ENCODE measurements at regions not wholly inside any gene's neighbourhood (a gene's known extent, or its start where the extent isn't known, plus 50 kb on each side); places are given as distances from the start of the nearest gene placed in this dataset.
"Not testable (repeated sequence)": the region's sequence is repeated elsewhere in the genome, so short reads cannot be mapped to it uniquely, and the experiment has no call there.

- no peak for DNase-seq (ENCODE audit: low read depth, low spot score)
These were observed 129.5 kb upstream of the PZP start for GRCh38 chr12:9337656-9338055.

DNA sequence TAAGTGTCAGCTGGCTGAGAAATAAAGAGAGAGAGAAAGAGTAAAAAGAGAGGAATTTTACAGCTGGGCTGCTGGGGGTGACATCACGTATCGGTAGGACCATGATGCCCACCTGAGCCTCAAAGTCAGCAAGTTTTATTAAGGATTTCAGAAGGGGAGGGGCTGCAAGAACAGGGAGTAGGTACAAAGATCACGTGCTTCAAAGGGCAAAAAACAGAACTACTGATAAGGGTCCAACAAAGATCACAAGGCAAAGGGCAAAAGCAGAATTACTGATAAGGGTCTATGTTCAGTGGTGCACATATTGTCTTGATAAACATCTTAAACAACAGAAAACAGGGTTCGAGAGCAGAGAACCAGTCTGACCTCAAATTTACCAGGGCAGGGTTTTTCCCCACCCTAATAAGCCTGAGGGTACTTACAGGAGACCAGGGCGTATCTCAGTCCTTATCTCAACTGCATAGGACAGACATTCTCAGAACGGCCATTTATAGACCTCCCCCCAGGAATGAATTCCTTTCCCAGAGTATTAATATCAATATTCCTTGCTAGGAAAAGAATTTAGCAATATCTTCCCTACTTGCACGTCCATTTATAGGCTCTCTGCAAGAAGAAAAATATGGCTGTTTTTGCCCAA lies 128.3 kb upstream of the PZP start:
- DNase-seq (ENCODE audit: low read depth, low spot score), result not testable (repeated sequence)

DNA sequence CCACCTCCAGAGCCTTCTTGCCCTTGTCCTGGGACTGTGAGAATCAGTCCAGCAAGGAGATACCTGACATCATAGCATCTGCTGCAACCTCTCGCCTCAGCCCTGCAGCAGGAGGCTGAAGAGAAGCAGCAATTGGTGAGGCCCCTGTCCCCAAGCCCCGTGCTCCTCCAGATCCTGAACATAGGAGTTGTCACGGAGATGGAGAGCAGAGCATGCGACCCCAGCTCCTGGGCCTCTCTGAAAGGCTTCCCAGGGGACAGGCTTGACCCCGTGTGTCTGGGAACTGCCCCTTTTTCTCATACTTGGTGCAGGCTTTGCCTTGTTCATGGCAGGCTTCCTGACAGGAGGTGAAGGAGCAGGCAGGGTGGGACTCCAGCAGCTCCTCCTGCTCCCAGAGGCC lies 127.7 kb upstream of the PZP start:
- no peak for DNase-seq (ENCODE audit: low read depth, low spot score)

GRCh38 chr12:9334964-9335363 lies 126.8 kb upstream of the PZP start:
- DNase-seq (ENCODE audit: low read depth, low spot score), result no peak

DNA sequence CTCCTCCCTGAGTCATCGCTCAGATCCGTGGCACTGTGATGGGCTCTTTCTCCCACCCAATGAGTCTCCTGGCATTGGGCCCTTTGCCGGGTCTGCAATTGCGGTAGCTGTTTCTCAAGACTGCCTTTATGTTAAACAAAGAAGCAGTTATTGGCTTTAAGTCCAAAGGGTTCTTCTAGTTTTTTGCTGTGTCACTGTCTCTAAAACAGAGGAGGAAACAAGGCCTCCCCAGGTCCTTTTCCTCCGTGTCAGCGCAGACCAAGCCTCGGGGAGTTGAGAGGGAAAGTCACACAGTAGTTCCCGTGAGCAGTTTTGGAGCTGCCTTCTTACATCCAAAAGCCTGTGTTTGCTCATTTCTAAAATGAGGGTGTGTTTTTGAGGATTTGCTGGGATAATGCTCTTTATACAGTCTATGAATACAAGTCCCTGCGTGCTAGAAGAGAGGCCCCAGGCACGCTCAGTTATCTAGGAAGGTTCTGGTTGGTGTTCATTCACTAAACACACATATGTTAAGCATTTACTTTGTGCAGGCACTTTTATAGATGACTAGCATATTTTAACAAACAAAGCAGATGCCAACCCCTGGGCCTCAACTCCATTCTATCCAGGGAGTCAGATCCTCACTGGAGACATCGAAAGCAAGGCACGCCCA lies 126.0 kb upstream of the PZP start:
- DNase-seq (ENCODE audit: low read depth, low spot score), result no peak

GRCh38 chr12:9333161-9333560 lies 125.0 kb upstream of the PZP start:
- DNase-seq (ENCODE audit: low read depth, low spot score), result no peak

DNA sequence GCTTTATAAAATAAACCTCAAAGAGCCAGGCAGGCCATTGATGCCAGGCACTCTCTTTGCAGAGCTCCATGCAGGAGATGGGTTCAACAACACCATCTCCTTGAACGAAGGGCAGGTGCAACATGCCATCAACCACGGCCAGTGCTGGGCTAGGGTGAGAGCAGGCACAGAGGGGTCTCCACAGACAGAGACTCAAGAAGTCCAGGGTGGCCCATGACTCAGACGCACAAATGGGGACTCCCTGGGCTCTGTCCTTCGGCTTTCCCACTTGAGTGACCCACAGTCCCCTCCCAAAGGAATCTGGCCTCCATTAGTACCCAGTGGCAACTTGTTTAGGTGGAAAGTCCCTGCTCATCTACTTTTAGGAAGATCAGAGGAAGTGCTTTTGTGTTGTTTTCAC lies 124.4 kb upstream of the PZP start:
- no peak for DNase-seq (ENCODE audit: low read depth, low spot score)

DNA sequence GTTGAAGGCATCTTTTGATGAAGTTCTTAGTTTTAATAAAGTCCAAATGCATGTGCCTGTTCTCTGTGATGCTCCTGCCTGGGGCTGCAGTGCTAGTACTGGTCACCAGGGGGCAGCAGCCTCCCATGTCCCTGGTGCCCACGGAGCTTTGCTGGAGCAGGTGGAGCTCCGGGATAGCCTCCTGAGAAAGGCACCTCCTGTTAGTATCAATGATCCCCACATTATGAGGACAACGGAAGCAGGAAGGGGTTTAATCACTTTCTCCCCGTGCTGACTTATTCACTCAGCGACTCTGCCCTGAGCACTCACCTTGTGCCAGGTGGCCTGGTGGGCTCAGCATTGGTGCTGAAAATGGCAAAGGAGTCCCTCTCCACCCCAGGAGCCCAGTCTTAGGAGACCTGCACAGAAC lies 123.0 kb upstream of the PZP start:
- DNase-seq (ENCODE audit: low read depth, low spot score), result peak; percentile 23

- DNase-seq (ENCODE audit: low read depth, low spot score), result no peak
These were observed 120.8 kb upstream of the PZP start for GRCh38 chr12:9329019-9329418.

DNA sequence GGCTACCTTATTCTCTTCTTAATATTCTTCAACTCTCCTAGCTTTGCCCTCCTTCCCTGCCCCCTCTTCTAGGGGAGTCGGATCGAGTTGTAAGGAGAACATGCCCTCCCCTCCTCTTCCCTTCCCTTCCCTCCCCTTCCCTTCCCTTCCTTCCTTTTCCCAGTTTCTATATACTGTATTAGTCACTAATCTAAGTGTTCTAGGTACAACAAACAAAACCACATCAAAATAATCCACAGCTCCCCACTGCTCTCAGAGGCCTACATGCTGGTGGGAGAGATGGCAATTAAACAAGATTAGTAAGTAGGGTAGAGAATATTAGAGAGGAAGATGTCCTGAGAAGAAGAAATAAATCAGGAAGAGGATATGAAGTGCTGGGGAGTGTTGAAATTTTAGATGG lies 119.9 kb upstream of the PZP start:
- DNase-seq (ENCODE audit: low read depth, low spot score), result no peak

GRCh38 chr12:9327320-9327719 lies 119.1 kb upstream of the PZP start:
- DNase-seq (ENCODE audit: low read depth, low spot score), result no peak

DNA sequence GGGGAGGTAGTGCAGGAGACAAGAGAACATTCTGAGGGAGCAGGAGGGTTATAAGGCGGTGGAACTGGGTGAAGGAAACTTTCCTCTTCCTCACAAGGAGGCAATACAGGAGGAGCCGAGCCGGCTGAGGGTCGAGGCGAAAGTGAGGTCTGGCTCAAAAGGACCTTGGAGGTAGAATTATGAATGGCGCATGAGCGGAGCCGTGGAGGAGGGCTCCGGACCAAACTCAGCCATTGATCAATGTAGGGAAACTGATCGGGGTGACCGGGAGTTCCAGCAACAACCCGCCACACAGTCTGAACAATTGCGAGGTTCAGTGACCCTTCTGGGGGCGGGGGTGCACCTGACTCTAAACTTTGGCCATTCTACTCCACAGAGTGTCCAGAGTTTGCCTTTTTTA lies 118.7 kb upstream of the PZP start:
- DNase-seq (ENCODE audit: low read depth, low spot score), result not testable (repeated sequence)

DNA sequence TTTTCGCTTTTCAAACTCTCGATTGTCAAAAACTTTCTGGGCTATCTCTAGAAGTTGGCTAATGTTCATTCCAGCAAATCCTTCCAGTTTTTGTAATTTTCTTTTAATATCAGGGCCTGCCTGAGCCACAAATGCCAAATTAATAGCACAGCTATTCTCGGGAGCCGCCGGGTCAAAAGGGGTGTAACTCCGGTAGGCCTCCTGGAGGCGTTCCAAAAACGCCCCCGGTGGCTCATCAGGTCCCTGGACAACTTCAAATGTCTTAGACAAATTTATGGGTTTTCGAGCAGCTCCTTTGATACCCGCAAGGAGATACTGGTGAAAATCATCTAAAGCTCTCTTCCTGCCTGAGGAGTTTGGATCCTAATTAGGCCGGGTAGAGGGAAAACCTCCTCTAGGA lies 117.9 kb upstream of the PZP start:
- DNase-seq (ENCODE audit: low read depth, low spot score), result no peak

GRCh38 chr12:9325471-9325870 lies 117.3 kb upstream of the PZP start:
- DNase-seq (ENCODE audit: low read depth, low spot score), result no peak

- DNase-seq (ENCODE audit: low read depth, low spot score), result no peak
These were observed 116.6 kb upstream of the PZP start for GRCh38 chr12:9324782-9325181.

- no peak for DNase-seq (ENCODE audit: low read depth, low spot score)
These were observed 115.0 kb upstream of the PZP start for GRCh38 chr12:9323144-9323681.

DNA sequence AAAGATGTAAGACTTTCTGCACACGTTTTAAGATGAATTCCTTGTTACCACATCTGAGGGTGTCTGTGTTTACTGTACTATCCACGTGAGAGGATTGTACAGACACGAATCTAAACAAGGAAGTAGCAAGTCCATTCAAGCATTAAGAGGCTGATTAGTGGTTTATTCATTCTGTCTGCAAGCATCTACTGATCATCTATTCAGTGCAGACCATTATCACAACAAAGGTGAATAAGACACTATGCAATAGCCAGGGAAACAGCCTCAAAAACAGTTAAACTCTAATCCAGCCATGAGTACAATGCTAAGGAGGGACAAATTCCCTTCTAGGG lies 111.6 kb upstream of the PZP start:
- no peak for DNase-seq (ENCODE audit: low read depth, low spot score)

- DNase-seq (ENCODE audit: low read depth, low spot score), result no peak
These were observed 111.0 kb upstream of the PZP start for GRCh38 chr12:9319044-9319841.

GRCh38 chr12:9313479-9313878 lies 105.3 kb upstream of the PZP start:
- not testable (repeated sequence) for DNase-seq (ENCODE audit: low read depth, low spot score)

GRCh38 chr12:9312406-9313392 lies 104.5 kb upstream of the PZP start:
- DNase-seq (ENCODE audit: low read depth, low spot score), result not testable (repeated sequence)

- DNase-seq (ENCODE audit: low read depth, low spot score), result not testable (repeated sequence)
These were observed 103.3 kb upstream of the PZP start for GRCh38 chr12:9311454-9311853.
